H4 (cell line): ENCODE measurements at regions not wholly inside any gene's neighbourhood (a gene's known extent, or its start where the extent isn't known, plus 50 kb on each side); places are given as distances from the start of the nearest gene placed in this dataset.

ENCODE experiments used
- DNase-seq: peaks from one replicate; pipeline ENCODE4 v3.0.0-alpha.2; 2015; ENCODE audit warnings: low spot score

DNA sequence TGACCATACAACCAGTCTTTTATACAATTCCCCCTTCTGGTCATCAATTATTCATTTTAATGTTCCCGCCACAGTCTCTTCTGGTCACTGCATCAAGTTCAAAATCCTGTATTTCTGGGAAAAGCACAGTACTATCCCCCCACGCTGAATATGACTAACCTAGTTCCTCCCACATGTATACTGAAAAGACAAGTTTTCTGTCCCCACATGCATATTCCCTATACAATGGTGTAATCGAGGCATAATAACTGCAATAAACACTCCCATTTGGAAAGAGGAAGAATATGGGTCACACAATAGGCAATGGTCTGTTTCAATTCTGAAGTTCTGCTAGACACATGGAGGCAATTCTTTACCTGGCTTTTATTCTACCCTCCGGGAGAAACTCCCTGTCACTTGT is 344.9 kb downstream of the EFNA5 start:
- DNase-seq = no peak

DNA sequence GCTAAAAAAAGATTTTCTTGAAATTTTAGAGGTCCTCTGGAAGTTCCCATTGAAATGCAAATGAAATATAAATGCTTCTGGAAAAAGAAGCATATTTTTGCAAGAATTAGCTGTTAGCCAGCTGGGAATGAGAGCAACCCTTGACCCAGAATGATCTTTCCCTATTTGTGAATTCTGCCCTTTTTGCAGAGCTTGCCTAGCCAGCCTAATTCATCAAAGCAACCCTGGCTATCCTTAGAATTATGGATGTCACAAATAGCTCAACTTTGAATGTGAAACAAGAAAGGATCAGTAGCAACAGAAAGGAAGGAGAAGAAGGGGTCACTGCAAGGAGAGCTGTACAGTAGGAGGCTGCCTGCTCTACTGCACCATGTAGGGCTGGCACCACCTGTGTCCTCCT is 345.9 kb downstream of the EFNA5 start:
- no peak for DNase-seq

GRCh38 chr5:107324071-107324470 is 346.7 kb downstream of the EFNA5 start:
- no peak for DNase-seq

DNA sequence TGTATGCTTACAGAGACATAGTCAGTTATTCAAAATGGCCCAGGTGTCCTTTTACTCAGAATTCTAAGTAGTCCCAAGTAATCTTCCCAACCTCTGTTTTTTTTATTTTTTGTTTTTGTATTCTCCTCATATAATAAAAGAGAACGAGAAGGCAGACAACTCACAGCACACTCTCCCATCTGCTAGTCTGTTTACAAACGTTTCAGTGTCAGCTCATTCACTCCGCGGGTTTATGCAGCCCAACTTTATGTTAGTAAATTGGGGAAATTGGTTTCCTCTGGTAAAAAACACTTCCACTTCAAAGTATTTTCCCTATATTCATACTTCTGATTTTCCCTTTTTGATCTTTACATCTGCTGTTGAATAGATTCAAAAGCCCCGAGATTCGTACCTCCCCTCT is 347.2 kb downstream of the EFNA5 start:
- no peak for DNase-seq

GRCh38 chr5:107322936-107323335 is 347.8 kb downstream of the EFNA5 start:
- no peak for DNase-seq

GRCh38 chr5:107321906-107322305 is 348.8 kb downstream of the EFNA5 start:
- DNase-seq = no peak

- no peak for DNase-seq
Observed at GRCh38 chr5:107320846-107321245, 349.9 kb downstream of the EFNA5 start.

- DNase-seq = no peak
Observed at GRCh38 chr5:107320376-107320775, 350.4 kb downstream of the EFNA5 start.

GRCh38 chr5:107319901-107320300 is 350.8 kb downstream of the EFNA5 start:
- DNase-seq = no peak

DNA sequence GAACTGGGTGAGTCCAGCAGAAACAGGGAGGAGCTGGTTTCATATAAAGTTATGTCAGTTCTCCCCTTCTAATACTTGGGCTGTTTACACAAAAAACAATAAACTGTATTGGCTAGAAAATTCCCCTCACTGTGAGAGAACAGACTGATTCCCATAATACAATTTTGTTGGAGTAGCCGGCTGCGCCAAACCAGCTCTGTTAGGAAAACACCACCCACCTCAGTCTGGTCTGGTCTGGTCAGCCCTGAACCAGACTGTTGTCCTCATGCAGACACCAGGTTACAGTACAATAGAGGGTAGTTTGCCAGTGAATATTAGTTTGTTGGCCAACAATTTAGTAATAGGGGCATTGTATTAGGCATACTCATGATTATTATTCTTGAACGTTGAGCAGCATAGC is 356.4 kb downstream of the EFNA5 start:
- DNase-seq = no peak

- no peak for DNase-seq
Observed at GRCh38 chr5:107313921-107314320, 356.8 kb downstream of the EFNA5 start.

DNA sequence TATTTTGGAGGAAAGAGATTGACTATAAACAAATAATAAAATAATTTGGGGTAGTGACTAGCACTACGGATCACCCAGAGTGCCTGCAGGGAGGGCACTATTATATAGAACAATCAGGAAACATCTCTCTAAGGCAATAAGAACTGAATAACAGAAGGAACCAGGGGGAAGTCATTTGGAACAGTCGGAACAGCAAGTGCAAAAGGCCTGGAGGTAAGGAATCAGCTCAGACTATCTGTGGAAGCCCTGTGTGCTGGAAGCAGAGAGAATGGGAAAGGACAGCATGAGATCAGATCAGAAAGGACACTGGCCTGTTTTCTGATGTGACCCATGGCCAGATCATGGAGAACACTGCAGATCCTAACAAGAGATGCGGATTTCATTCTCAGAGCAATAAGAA is 357.6 kb downstream of the EFNA5 start:
- DNase-seq = no peak

DNA sequence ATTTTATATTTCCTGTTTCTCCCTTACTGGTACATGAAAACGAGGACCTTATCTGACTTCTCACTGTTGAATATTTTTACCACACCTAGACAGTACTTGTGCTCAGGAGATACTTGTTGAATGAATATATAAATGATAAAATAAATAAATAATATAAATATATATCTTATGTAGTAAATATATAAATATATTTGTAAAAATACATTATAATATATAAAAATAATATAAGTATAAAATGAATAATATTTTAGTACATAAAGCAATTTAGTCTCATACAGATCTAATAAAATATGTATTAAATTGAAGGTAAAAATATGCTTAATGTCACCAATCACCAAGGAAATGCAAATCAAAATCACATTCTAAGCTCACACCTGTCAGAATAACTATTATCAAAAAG is 360.6 kb downstream of the EFNA5 start:
- no peak for DNase-seq

DNA sequence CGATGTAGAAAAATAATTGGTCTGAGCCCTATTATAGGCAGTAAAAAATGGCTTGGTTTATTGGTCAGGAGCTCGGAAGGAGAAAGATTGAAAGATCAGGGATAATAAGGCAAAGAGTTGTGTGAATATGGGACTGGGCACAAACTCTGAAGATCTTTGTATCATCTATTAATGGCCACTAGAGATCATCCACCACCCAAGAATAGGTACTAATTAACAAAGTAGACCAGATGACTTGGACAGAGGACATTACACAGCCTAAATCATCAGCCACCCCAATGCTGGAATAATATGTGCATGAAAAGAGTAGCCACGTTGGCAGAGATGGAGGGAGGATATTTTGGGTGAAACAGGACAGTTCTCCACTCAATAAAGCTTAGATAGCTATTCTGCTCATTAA is 364.1 kb downstream of the EFNA5 start:
- no peak for DNase-seq

- no peak for DNase-seq
Observed at GRCh38 chr5:107306002-107306401, 364.7 kb downstream of the EFNA5 start.

GRCh38 chr5:107304684-107305083 is 366.1 kb downstream of the EFNA5 start:
- DNase-seq = no peak

DNA sequence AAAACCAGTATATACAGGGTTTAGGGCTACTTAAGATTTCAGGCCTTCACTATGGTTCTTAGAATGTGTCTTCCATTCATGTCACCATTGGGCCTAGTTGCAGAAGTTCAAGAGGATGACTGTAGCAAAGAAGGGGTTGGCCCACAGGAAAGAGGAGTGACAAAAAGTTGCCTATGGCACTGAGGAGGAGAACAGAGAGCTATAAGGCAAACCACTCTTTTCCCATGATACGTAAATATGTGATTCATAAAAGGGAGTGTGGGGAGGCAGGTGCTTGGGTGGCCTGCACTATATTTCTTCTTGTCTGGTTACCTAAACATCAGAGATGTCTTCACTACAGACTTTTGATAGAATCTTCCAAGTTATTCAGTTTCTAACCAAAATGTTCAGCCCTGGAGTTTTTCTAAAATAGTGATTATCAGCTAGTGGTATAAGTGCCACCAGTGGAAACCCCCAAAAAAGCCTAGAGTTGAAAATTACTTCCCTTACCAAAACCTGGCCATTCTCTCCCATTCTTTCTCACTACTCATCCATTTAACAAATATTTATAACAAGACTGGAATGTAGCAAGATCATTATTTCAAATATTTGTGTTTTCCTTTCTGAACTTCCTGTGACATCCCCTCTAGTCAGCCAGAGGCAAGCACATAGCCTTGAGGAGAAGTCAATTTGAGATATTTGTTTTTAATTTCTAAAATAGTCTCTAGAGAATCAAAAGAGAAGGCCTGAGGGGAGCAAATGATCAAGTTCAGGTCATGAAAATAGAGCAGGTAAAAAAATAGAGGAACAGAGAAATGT is 367.4 kb downstream of the EFNA5 start:
- no peak for DNase-seq

GRCh38 chr5:107302441-107302840 is 368.3 kb downstream of the EFNA5 start:
- DNase-seq = no peak

- DNase-seq = no peak
Observed at GRCh38 chr5:107301999-107302398, 368.7 kb downstream of the EFNA5 start.

- no peak for DNase-seq
Observed at GRCh38 chr5:107300721-107301327, 369.9 kb downstream of the EFNA5 start.

GRCh38 chr5:107296572-107296971 is 374.2 kb downstream of the EFNA5 start:
- no peak for DNase-seq

GRCh38 chr5:107295914-107296313 is 374.8 kb downstream of the EFNA5 start:
- DNase-seq = no peak

GRCh38 chr5:107294669-107295068 is 376.1 kb downstream of the EFNA5 start:
- no peak for DNase-seq

DNA sequence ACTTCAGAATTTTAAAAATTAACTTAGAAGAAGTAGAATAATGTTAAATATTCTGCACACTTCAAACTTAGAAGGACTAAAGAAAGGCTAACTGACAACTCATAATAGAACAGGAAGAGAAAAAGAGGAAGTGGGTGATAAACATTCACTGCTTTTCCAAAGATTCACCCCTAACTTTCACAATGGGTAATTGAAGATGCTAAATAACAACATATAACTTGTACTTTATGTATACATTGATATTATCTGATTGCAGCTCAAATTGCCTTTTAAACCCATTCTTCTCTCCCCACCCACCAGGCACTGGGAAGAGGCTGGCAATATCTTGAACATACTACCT is 376.6 kb downstream of the EFNA5 start:
- no peak for DNase-seq
